ENCODE measurements at regions not wholly inside any gene's neighbourhood (a gene's known extent, or its start where the extent isn't known, plus 50 kb on each side); places are given as distances from the start of the nearest gene placed in this dataset.

- TF ChIP-seq FOXM1 (IDR thresholded peaks at IDR 0.05; ENCODE audit: borderline replicate concordance): no peak
- no peak for TF ChIP-seq SUZ12 (IDR thresholded peaks at IDR 0.05)
- TF ChIP-seq SP1 (IDR thresholded peaks at IDR 0.05): no peak
- no peak for TF ChIP-seq NFRKB (IDR thresholded peaks at IDR 0.05)
- TF ChIP-seq PKNOX1 (IDR thresholded peaks at IDR 0.05): no peak
- TF ChIP-seq TARDBP (IDR thresholded peaks at IDR 0.05): no peak
Observed at GRCh38 chr7:47145186-47145725, 436.7 kb downstream of the TNS3 start.

All from HEK293T (cell line).